Activated CD4-positive, alpha-beta T cell treated with anti-CD3 and anti-CD28 coated beads for 36 hours (primary cell): ENCODE measurements at regions not wholly inside any gene's neighbourhood (a gene's known extent, or its start where the extent isn't known, plus 50 kb on each side); places are given as distances from the start of the nearest gene placed in this dataset.
A peak's percentile ranks its signal among the peaks of the same experiment; 100 is the strongest.

ENCODE experiments used
- ATAC-seq: fragments of 200-7000 bp; cut with Tn5 transposase; one replicate; pipeline ENCODE4 v1.10.0; 2021; ENCODE audit warnings: mild to moderate bottlenecking, moderate library complexity
- CTCF ChIA-PET: fragments of 350-600 bp; sonication (Branson Sonifier 250); formaldehyde crosslinking; loops from one replicate; lab custom pipeline; 2021; ENCODE audit warnings: antibody characterized with exemption; lab: Charles Lee
- POLR2A ChIA-PET: fragments of 350-600 bp; sonication (Branson Sonifier 250); formaldehyde crosslinking; loops from one replicate; lab custom pipeline; 2021; ENCODE audit warnings: antibody characterized with exemption, inconsistent platforms; lab: Charles Lee
- DNase-seq: peaks from one replicate; pipeline ENCODE4 v3.0.0-alpha.2; 2020
- H3K27ac Mint-ChIP-seq: one replicate; pipeline ENCODE4 v1.8.0; 2021; ENCODE audit warnings: mixed read lengths
- H3K27me3 Mint-ChIP-seq: one replicate; pipeline ENCODE4 v1.8.0; 2021; ENCODE audit warnings: mixed read lengths
- H3K36me3 Mint-ChIP-seq: one replicate; pipeline ENCODE4 v1.8.0; 2021; ENCODE audit warnings: low read depth, mixed read lengths
- H3K4me1 Mint-ChIP-seq: one replicate; pipeline ENCODE4 v1.8.0; 2021; ENCODE audit warnings: mixed read lengths
- H3K4me3 Mint-ChIP-seq: one replicate; pipeline ENCODE4 v1.8.0; 2021; ENCODE audit warnings: mild to moderate bottlenecking, moderate library complexity, mixed read lengths
- H3K9me3 Mint-ChIP-seq: one replicate; pipeline ENCODE4 v1.8.0; 2021; ENCODE audit warnings: low read depth, mixed read lengths
- intact Hi-C, 2 experiments: fragments of 100-400 bp; cut with DNase I in 1 of 2; cut with micrococcal nuclease in 1 of 2; formaldehyde crosslinking; loops; one replicate each; pipeline versions ENCODE4 v1.14.2 to v1.15.1; 2022 to 2024; cut with DNase I, micrococcal nuclease

GRCh38 chr9:124199474-124199873 is 58.3 kb upstream of the NEK6 start:
- intact Hi-C loops = no loop called here
- H3K27ac Mint-ChIP-seq = no peak overlapping the region
- H3K4me1 Mint-ChIP-seq = peaks cover 37% of the 10 kb centered on the region
- no peak overlapping the region for H3K4me3 Mint-ChIP-seq
- H3K27me3 Mint-ChIP-seq = peaks cover 7% of the 10 kb centered on the region
- POLR2A ChIA-PET = no interaction called here
- DNase-seq = no peak
- peaks cover 13% of the 10 kb centered on the region for H3K9me3 Mint-ChIP-seq
- no peak for ATAC-seq
- peaks cover 2% of the 10 kb centered on the region for H3K36me3 Mint-ChIP-seq
- CTCF ChIA-PET = no interaction called here

GRCh38 chr9:124202447-124202971 is 55.2 kb upstream of the NEK6 start:
- peak overlapping the region; percentile 56 for H3K4me3 Mint-ChIP-seq
- ATAC-seq = peak; percentile 94
- intact Hi-C loops = loop anchor here (1.0 to 10.0 kb wide), 7 partner anchors 8 to 978 kb away; no protein-coding TSS in a partner anchor
- peaks cover 1% of the 10 kb centered on the region for H3K9me3 Mint-ChIP-seq
- CTCF ChIA-PET = interaction anchor here (1.1 kb wide), 1 partner anchor 76 kb away, joined by 4 read pairs; no protein-coding TSS in a partner anchor
- peak; percentile 93 for DNase-seq
- H3K27ac Mint-ChIP-seq = peak overlapping the region; percentile 97
- no peaks in the 10 kb centered on the region for H3K36me3 Mint-ChIP-seq
- POLR2A ChIA-PET = interaction anchor here (1.2 kb wide), 1 partner anchor 14 kb away, joined by 3 read pairs; no protein-coding TSS in a partner anchor
- H3K27me3 Mint-ChIP-seq = peaks cover 8% of the 10 kb centered on the region
- H3K4me1 Mint-ChIP-seq = peaks cover 40% of the 10 kb centered on the region

- POLR2A ChIA-PET = no interaction called here
- peaks cover 56% of the 10 kb centered on the region for H3K4me1 Mint-ChIP-seq
Observed at GRCh38 chr9:124205686-124206352, 51.9 kb upstream of the NEK6 start.

GRCh38 chr9:124206391-124206790 is 51.4 kb upstream of the NEK6 start:
- intact Hi-C loops = loop anchor here in 1 of 2 experiments (10.0 kb wide), 1 partner anchor 982 kb away; no protein-coding TSS in a partner anchor

More at GRCh38 chr9:124205686-124206352, 51.9 kb upstream of the NEK6 start:
- H3K36me3 Mint-ChIP-seq = no peaks in the 10 kb centered on the region
- H3K27ac Mint-ChIP-seq = no peak overlapping the region
- intact Hi-C loops = loop anchor here in 1 of 2 experiments (10.0 kb wide), 1 partner anchor 981 kb away; no protein-coding TSS in a partner anchor
- peaks cover 1% of the 10 kb centered on the region for H3K9me3 Mint-ChIP-seq
- H3K27me3 Mint-ChIP-seq = peaks cover 8% of the 10 kb centered on the region
- DNase-seq (no peak), ATAC-seq (no peak)
- CTCF ChIA-PET = no interaction called here
- no peak overlapping the region for H3K4me3 Mint-ChIP-seq

More at GRCh38 chr9:124206391-124206790, 51.4 kb upstream of the NEK6 start:
- H3K36me3 Mint-ChIP-seq = no peaks in the 10 kb centered on the region
- ATAC-seq = no peak
- peaks cover 8% of the 10 kb centered on the region for H3K27me3 Mint-ChIP-seq
- peaks cover 60% of the 10 kb centered on the region for H3K4me1 Mint-ChIP-seq
- H3K4me3 Mint-ChIP-seq = no peak overlapping the region
- no peak for DNase-seq
- peaks cover 1% of the 10 kb centered on the region for H3K9me3 Mint-ChIP-seq
- POLR2A ChIA-PET = no interaction called here
- H3K27ac Mint-ChIP-seq = no peak overlapping the region
- CTCF ChIA-PET = interaction anchor here (0.6 to 0.7 kb wide), 2 partner anchors 11 to 186 kb away, joined by 3 read pairs; no protein-coding TSS in a partner anchor
